WTC11 (cell line): ENCODE measurements at regions not wholly inside any gene's neighbourhood (a gene's known extent, or its start where the extent isn't known, plus 50 kb on each side); places are given as distances from the start of the nearest gene placed in this dataset.
"Not testable (repeated sequence)": the region's sequence is repeated elsewhere in the genome, so short reads cannot be mapped to it uniquely, and the experiment has no call there.

Source experiments
- CTCF ChIP-seq: fragments of 200-600 bp; IDR thresholded peaks from 2 replicates; pipeline ENCODE4 v1.8.0; 2022; ENCODE audit warnings: antibody characterized with exemption
- E2F1 ChIP-seq: sonication (generic); formaldehyde crosslinking; IDR thresholded peaks from 2 replicates; pipeline ENCODE4 v1.8.0; 2022; ENCODE audit warnings: mild to moderate bottlenecking, missing genetic modification reagents
- E2F4 ChIP-seq: sonication (generic); formaldehyde crosslinking; IDR thresholded peaks from 2 replicates; pipeline ENCODE4 v1.8.1; 2022; ENCODE audit warnings: low read depth, mild to moderate bottlenecking, moderate library complexity, missing genetic modification reagents, borderline replicate concordance
- FOXJ3 ChIP-seq: sonication (generic); formaldehyde crosslinking; IDR thresholded peaks from 2 replicates; pipeline ENCODE4 v1.9.0; 2021; ENCODE audit warnings: missing genetic modification reagents, mild to moderate bottlenecking, borderline replicate concordance
- FOXP1 ChIP-seq: sonication (generic); formaldehyde crosslinking; IDR thresholded peaks from 2 replicates; pipeline ENCODE4 v1.8.0; 2022; ENCODE audit warnings: missing genetic modification reagents, mild to moderate bottlenecking, moderate library complexity, borderline replicate concordance
- IRF2 ChIP-seq: sonication (generic); formaldehyde crosslinking; IDR thresholded peaks from 2 replicates; pipeline ENCODE4 v1.8.0; 2022; ENCODE audit warnings: low read depth, missing genetic modification reagents, borderline replicate concordance
- MAX ChIP-seq: sonication (generic); formaldehyde crosslinking; IDR thresholded peaks from 2 replicates; pipeline ENCODE4 v1.8.0; 2022; ENCODE audit warnings: mild to moderate bottlenecking, missing genetic modification reagents
- NFYB ChIP-seq: sonication (generic); formaldehyde crosslinking; conservative IDR thresholded peaks from 2 replicates; pipeline ENCODE4 v1.8.0; 2022; ENCODE audit warnings: low read depth, missing genetic modification reagents
- RORB ChIP-seq: fragments of 250-450 bp; sonication (Bioruptor Pico); IDR thresholded peaks from 2 replicates; pipeline ENCODE4 v1.9.0; 2021; ENCODE audit warnings: mild to moderate bottlenecking
- TCF7 ChIP-seq: sonication (generic); formaldehyde crosslinking; IDR thresholded peaks from 2 replicates; pipeline ENCODE4 v1.8.0; 2022; ENCODE audit warnings: mild to moderate bottlenecking, low read depth, missing genetic modification reagents, moderate library complexity
- ZNF512 ChIP-seq: sonication (generic); formaldehyde crosslinking; IDR thresholded peaks from 2 replicates; pipeline ENCODE4 v1.8.1; 2022; ENCODE audit warnings: missing genetic modification reagents, borderline replicate concordance
- TF ChIP-seq, protein P1 (sequence below): sonication (generic); formaldehyde crosslinking; IDR thresholded peaks from 2 replicates; pipeline ENCODE4 v1.8.1; 2022; ENCODE audit warnings: mild to moderate bottlenecking, moderate library complexity, missing genetic modification reagents
- TF ChIP-seq, protein P2 (sequence below): sonication (generic); formaldehyde crosslinking; conservative IDR thresholded peaks from 2 replicates; pipeline ENCODE4 v1.8.1; 2022; ENCODE audit warnings: mild to moderate bottlenecking, missing genetic modification reagents
- TF ChIP-seq, protein P3 (sequence below): sonication (generic); formaldehyde crosslinking; IDR thresholded peaks from 2 replicates; pipeline ENCODE4 v1.8.1; 2023; ENCODE audit warnings: mild to moderate bottlenecking, missing genetic modification reagents

DNA sequence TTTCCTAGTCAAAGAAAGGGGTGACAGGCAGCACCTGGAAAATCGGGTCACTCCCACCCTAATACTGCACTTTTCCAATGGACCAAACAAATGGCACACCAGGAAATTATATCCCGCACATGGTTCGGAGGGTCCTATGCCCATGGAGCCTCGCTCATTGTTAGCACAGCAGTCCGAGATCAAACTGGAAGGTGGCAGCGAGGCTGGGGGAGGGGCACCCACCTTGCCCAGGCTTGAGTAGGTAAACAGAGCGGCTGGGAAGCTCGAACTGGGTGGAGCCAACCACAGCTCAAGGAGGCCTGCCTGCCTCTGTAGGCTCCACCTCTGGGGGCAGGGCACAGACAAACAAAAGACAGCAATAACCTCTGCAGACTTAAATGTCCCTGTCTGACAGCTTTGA, 539.2 kb upstream of the ST8SIA4 start:
- not testable (repeated sequence) for TF ChIP-seq CTCF; TCF7 (CRISPR knock-in tag); FOXP1; E2F1 (CRISPR knock-in tag); FOXJ3 (CRISPR knock-in tag); IRF2; MAX (CRISPR knock-in tag); E2F4 (CRISPR knock-in tag); RORB (CRISPR knock-in tag); NFYB (CRISPR knock-in tag); ZNF512
- TF ChIP-seq, protein P1, sequence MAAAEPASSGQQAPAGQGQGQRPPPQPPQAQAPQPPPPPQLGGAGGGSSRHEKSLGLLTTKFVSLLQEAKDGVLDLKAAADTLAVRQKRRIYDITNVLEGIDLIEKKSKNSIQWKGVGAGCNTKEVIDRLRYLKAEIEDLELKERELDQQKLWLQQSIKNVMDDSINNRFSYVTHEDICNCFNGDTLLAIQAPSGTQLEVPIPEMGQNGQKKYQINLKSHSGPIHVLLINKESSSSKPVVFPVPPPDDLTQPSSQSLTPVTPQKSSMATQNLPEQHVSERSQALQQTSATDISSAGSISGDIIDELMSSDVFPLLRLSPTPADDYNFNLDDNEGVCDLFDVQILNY (CRISPR knock-in tag) = not testable (repeated sequence)
- TF ChIP-seq, protein P2, sequence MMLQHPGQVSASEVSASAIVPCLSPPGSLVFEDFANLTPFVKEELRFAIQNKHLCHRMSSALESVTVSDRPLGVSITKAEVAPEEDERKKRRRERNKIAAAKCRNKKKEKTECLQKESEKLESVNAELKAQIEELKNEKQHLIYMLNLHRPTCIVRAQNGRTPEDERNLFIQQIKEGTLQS (CRISPR knock-in tag) = not testable (repeated sequence)
- TF ChIP-seq, protein P3, sequence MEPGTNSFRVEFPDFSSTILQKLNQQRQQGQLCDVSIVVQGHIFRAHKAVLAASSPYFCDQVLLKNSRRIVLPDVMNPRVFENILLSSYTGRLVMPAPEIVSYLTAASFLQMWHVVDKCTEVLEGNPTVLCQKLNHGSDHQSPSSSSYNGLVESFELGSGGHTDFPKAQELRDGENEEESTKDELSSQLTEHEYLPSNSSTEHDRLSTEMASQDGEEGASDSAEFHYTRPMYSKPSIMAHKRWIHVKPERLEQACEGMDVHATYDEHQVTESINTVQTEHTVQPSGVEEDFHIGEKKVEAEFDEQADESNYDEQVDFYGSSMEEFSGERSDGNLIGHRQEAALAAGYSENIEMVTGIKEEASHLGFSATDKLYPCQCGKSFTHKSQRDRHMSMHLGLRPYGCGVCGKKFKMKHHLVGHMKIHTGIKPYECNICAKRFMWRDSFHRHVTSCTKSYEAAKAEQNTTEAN (CRISPR knock-in tag) = not testable (repeated sequence)
